ENCODE measurements at regions not wholly inside any gene's neighbourhood (a gene's known extent, or its start where the extent isn't known, plus 50 kb on each side); places are given as distances from the start of the nearest gene placed in this dataset.

- TF ChIP-seq, protein P1, sequence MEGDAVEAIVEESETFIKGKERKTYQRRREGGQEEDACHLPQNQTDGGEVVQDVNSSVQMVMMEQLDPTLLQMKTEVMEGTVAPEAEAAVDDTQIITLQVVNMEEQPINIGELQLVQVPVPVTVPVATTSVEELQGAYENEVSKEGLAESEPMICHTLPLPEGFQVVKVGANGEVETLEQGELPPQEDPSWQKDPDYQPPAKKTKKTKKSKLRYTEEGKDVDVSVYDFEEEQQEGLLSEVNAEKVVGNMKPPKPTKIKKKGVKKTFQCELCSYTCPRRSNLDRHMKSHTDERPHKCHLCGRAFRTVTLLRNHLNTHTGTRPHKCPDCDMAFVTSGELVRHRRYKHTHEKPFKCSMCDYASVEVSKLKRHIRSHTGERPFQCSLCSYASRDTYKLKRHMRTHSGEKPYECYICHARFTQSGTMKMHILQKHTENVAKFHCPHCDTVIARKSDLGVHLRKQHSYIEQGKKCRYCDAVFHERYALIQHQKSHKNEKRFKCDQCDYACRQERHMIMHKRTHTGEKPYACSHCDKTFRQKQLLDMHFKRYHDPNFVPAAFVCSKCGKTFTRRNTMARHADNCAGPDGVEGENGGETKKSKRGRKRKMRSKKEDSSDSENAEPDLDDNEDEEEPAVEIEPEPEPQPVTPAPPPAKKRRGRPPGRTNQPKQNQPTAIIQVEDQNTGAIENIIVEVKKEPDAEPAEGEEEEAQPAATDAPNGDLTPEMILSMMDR (IDR thresholded peaks at IDR 0.05): no peak
- TF ChIP-seq POLR2A (IDR thresholded peaks at IDR 0.05): no peak
Measured at GRCh38 chr15:31255732-31256377, 70.8 kb upstream of the KLF13 start.
